ENCODE measurements at regions not wholly inside any gene's neighbourhood (a gene's known extent, or its start where the extent isn't known, plus 50 kb on each side); places are given as distances from the start of the nearest gene placed in this dataset.
A peak's percentile ranks its signal among the peaks of the same experiment; 100 is the strongest.
"Not testable (repeated sequence)": the region's sequence is repeated elsewhere in the genome, so short reads cannot be mapped to it uniquely, and the experiment has no call there.

- H3K56ac ChIP-seq (replicated peaks; ENCODE audit: insufficient read length, low read depth, low read length); H3K27me3 ChIP-seq (replicated peaks in 1 of 4; ENCODE audit: control insufficient read depth in 3 of 4, extremely low read depth in 1 of 4, insufficient read depth in 3 of 4, low read length in 3 of 4); H2BK20ac ChIP-seq (ENCODE audit: low read length); POLR2A ChIA-PET (ENCODE audit: partially characterized antibody); H3K4me2 ChIP-seq (ENCODE audit: insufficient read depth in 1 of 2, low read depth in 2 of 2, low read length in 2 of 2); H2BK5ac ChIP-seq (ENCODE audit: low read depth, low read length); H4K20me1 ChIP-seq (replicated peaks in 1 of 2; ENCODE audit: control insufficient read depth in 1 of 2, insufficient read depth in 2 of 2, low read length in 2 of 2); H2BK15ac ChIP-seq (ENCODE audit: low read length); H2BK120ac ChIP-seq (replicated peaks; ENCODE audit: low read depth, low read length); H3K14ac ChIP-seq (ENCODE audit: insufficient read length); H4K91ac ChIP-seq (replicated peaks; ENCODE audit: insufficient read length, low read length); H2AK5ac ChIP-seq (ENCODE audit: low read depth, low read length); H3K27ac ChIP-seq (ENCODE audit: low read depth, low read length); H3K23ac ChIP-seq (ENCODE audit: insufficient read length); H3K36me3 ChIP-seq (ENCODE audit: control insufficient read depth in 2 of 4, insufficient read depth in 4 of 4, low read length in 3 of 4); H3K4me1 ChIP-seq (replicated peaks in 1 of 4; ENCODE audit: control insufficient read depth in 3 of 4, insufficient read depth in 4 of 4, low read length in 3 of 4); H3K79me1 ChIP-seq (ENCODE audit: low read depth, low read length); H2AFZ ChIP-seq (ENCODE audit: low read length); H3K9ac ChIP-seq (replicated peaks in 1 of 4; ENCODE audit: extremely low read depth in 1 of 4, low read depth in 3 of 4, low read length in 3 of 4); H3K18ac ChIP-seq (ENCODE audit: extremely low read depth, low read length); H3K4me3 ChIP-seq (ENCODE audit: extremely low read depth in 1 of 4, insufficient read depth in 2 of 4, low read depth in 3 of 4, low read length in 4 of 4); H3K79me2 ChIP-seq (ENCODE audit: control insufficient read depth in 1 of 2, insufficient read depth in 2 of 2, low read length in 2 of 2); H3K23me2 ChIP-seq (ENCODE audit: low read depth, low read length); H3K9me3 ChIP-seq (ENCODE audit: insufficient read depth in 2 of 2, low read depth in 1 of 2, low read length in 1 of 2); DNase-seq (ENCODE audit: low read depth in 1 of 2, low spot score in 2 of 2); H3K4ac ChIP-seq (replicated peaks; ENCODE audit: insufficient read length, low read depth, low read length); H4K5ac ChIP-seq (ENCODE audit: insufficient read length, low read depth, low read length); H2BK12ac ChIP-seq (ENCODE audit: low read depth, low read length); FAIRE-seq; H4K8ac ChIP-seq (ENCODE audit: extremely low read depth, insufficient read depth, low read length): not testable (repeated sequence)
- TF ChIP-seq CEBPB (IDR thresholded peaks at IDR 0.05; ENCODE audit: low read depth, low read length): 0 out of 2 replicates have a peak, but pooled peaks have one; percentile 67
- CTCF ChIA-PET (ENCODE audit: partially characterized antibody): interaction anchor here (0.7 kb wide), 1 partner anchor 29 kb away, joined by 3 read pairs; no protein-coding TSS in a partner anchor
- WGBS, 2 experiments (ENCODE audit: extremely low coverage in 1 of 2, insufficient coverage in 1 of 2, insufficient read length in 1 of 2, insufficient replicate concordance in 2 of 2, low coverage in 1 of 2, low lambda C conversion rate in 2 of 2, missing lambda C conversion rate in 1 of 2): 79% methylated on average over 9 of the region's 10 CpGs; no CpG with 5 or more reads in 1 of the 2 experiments
These were observed 218.1 kb upstream of the TMEFF2 start for GRCh38 chr2:192412866-192413265.
